ENCODE measurements at regions not wholly inside any gene's neighbourhood (a gene's known extent, or its start where the extent isn't known, plus 50 kb on each side); places are given as distances from the start of the nearest gene placed in this dataset.

- no peaks in the 10 kb centered on the region for H3K9me3 ChIP-seq (ENCODE audit: severe bottlenecking)
- H3K4me3 ChIP-seq (ENCODE audit: severe bottlenecking) = no peak overlapping the region
- DNase-seq (ENCODE audit: low spot score) (no peak), ATAC-seq (ENCODE audit: low read depth) (no peak)
- TF ChIP-seq CTCF (IDR thresholded peaks at IDR 0.05; ENCODE audit: poor library complexity, severe bottlenecking) = no peak
- H3K4me1 ChIP-seq (ENCODE audit: insufficient read depth, poor library complexity, severe bottlenecking) = no peaks in the 10 kb centered on the region
- no peaks in the 10 kb centered on the region for H3K27me3 ChIP-seq (ENCODE audit: insufficient read depth, poor library complexity, severe bottlenecking)
- no peak overlapping the region for H3K27ac ChIP-seq (ENCODE audit: poor library complexity, severe bottlenecking)
- H3K36me3 ChIP-seq (ENCODE audit: low read depth) = no peaks in the 10 kb centered on the region
Measured at GRCh38 chr10:128484041-128484440, 357.8 kb upstream of the MKI67 start.

DNA sequence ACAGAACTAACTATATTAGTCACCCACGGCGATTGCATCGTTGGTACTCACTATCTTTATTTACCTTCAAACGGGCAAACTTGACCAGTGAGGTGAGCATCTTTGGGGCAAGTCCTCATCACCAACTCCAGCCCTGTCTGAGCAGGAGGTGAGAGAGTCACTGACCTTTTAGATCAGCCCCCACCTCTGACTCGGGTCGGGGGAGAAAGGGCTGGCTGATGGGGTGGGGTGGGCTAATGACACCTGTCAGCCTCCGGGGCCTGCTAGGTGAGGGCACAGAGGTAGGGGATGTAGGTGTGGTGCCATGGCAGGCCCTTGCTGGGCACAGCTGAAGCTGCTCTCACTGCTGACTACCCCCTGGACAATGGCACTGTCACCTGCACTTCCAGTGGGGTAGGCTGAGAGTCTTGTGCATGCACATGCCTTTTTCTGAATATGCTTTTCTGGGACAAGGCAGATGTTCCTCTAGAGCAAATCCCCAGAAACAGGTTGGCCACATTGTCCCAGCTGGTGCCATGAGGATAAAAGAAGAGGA is 359.5 kb upstream of the MKI67 start:
- ATAC-seq (ENCODE audit: low read depth) = no peak
- H3K4me3 ChIP-seq (ENCODE audit: severe bottlenecking) = no peak overlapping the region
- no peaks in the 10 kb centered on the region for H3K36me3 ChIP-seq (ENCODE audit: low read depth)
- H3K4me1 ChIP-seq (ENCODE audit: insufficient read depth, poor library complexity, severe bottlenecking) = no peaks in the 10 kb centered on the region
- peaks cover under 1% of the 10 kb centered on the region for H3K9me3 ChIP-seq (ENCODE audit: severe bottlenecking)
- H3K27me3 ChIP-seq (ENCODE audit: insufficient read depth, poor library complexity, severe bottlenecking) = no peaks in the 10 kb centered on the region
- H3K27ac ChIP-seq (ENCODE audit: poor library complexity, severe bottlenecking) = no peak overlapping the region
- no peak for TF ChIP-seq CTCF (IDR thresholded peaks at IDR 0.05; ENCODE audit: poor library complexity, severe bottlenecking)
- DNase-seq (ENCODE audit: low spot score) = no peak

- no peak for DNase-seq (ENCODE audit: low spot score)
- Histone ChIP-seq H3K36me3 (ENCODE audit: low read depth) (no peaks in the 10 kb centered on the region), H3K27me3 (ENCODE audit: insufficient read depth, poor library complexity, severe bottlenecking) (no peaks in the 10 kb centered on the region), H3K27ac (ENCODE audit: poor library complexity, severe bottlenecking) (no peak overlapping the region), H3K4me3 (ENCODE audit: severe bottlenecking) (no peak overlapping the region), H3K9me3 (ENCODE audit: severe bottlenecking) (peaks cover 5% of the 10 kb centered on the region), H3K4me1 (ENCODE audit: insufficient read depth, poor library complexity, severe bottlenecking) (no peaks in the 10 kb centered on the region)
- ATAC-seq (ENCODE audit: low read depth) = no peak
- no peak for TF ChIP-seq CTCF (IDR thresholded peaks at IDR 0.05; ENCODE audit: poor library complexity, severe bottlenecking)
Measured at GRCh38 chr10:128487517-128487916, 361.3 kb upstream of the MKI67 start.

DNA sequence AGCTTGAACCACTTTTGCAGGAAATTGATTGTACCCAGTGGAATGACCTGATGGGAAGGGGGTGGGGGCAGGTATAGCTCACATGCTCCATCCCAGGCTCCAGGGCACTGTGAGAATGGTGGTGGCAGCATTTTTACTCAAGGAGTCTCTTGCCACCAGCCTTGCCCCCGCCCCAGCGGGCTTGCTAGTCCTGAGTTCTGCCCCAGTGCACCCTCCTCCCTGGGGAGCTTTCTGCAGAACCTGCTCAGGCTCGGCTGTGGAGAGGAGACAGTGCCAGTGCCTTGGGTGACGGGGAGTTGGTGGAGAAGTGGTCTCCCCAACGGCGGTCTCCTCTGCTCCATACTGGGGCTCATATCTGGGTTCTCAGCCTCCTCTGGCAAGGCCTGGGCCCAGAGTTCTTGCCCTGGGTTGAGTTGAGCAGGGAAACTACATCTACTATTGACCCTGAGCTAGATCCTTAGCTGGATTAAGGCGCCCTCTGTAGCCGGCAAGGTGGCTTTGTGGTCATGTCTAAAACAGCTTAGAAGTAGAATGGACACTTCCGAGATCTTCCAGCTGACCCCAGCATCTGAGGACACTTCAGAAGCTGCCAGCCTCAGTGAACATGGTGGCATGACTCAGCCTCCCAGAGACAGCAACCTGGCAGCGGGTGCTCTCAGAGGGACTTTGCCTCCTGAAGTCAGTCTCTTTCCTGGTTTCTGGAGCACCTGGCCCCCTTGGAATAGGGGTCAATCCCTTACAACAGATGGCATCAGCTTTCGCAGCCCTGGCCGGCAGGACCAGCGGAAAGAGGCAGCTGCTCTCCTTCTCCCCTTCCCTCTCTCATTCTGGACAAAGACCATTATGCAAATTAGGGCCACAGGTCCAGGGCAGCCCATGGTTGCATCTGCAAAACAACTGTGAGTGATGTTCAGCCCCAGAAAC is 363.4 kb upstream of the MKI67 start:
- H3K27ac ChIP-seq (ENCODE audit: poor library complexity, severe bottlenecking) = no peak overlapping the region
- DNase-seq (ENCODE audit: low spot score) (no peak), ATAC-seq (ENCODE audit: low read depth) (no peak)
- no peaks in the 10 kb centered on the region for H3K36me3 ChIP-seq (ENCODE audit: low read depth)
- no peaks in the 10 kb centered on the region for H3K27me3 ChIP-seq (ENCODE audit: insufficient read depth, poor library complexity, severe bottlenecking)
- TF ChIP-seq CTCF (IDR thresholded peaks at IDR 0.05; ENCODE audit: poor library complexity, severe bottlenecking) = no peak
- H3K4me3 ChIP-seq (ENCODE audit: severe bottlenecking) = no peak overlapping the region
- H3K9me3 ChIP-seq (ENCODE audit: severe bottlenecking) = peaks cover 5% of the 10 kb centered on the region
- H3K4me1 ChIP-seq (ENCODE audit: insufficient read depth, poor library complexity, severe bottlenecking) = no peaks in the 10 kb centered on the region

- no peaks in the 10 kb centered on the region for H3K4me1 ChIP-seq (ENCODE audit: insufficient read depth, poor library complexity, severe bottlenecking)
- H3K27me3 ChIP-seq (ENCODE audit: insufficient read depth, poor library complexity, severe bottlenecking) = no peaks in the 10 kb centered on the region
- peaks cover 5% of the 10 kb centered on the region for H3K9me3 ChIP-seq (ENCODE audit: severe bottlenecking)
- no peak overlapping the region for H3K27ac ChIP-seq (ENCODE audit: poor library complexity, severe bottlenecking)
- no peak overlapping the region for H3K4me3 ChIP-seq (ENCODE audit: severe bottlenecking)
- no peak for TF ChIP-seq CTCF (IDR thresholded peaks at IDR 0.05; ENCODE audit: poor library complexity, severe bottlenecking)
- DNase-seq (ENCODE audit: low spot score) = no peak
- ATAC-seq (ENCODE audit: low read depth) = no peak
- no peaks in the 10 kb centered on the region for H3K36me3 ChIP-seq (ENCODE audit: low read depth)
Measured at GRCh38 chr10:128491686-128492085, 365.5 kb upstream of the MKI67 start.

All from RWPE2 (cell line).